ENCODE measurements at regions not wholly inside any gene's neighbourhood (a gene's known extent, or its start where the extent isn't known, plus 50 kb on each side); places are given as distances from the start of the nearest gene placed in this dataset.
A peak's percentile ranks its signal among the peaks of the same experiment; 100 is the strongest.
"Not testable (repeated sequence)": the region's sequence is repeated elsewhere in the genome, so short reads cannot be mapped to it uniquely, and the experiment has no call there.

- FAIRE-seq: no peak
Observed at GRCh38 chr9:85487872-85488271, 253.9 kb downstream of the AGTPBP1 start.

GRCh38 chr9:85484235-85484634 is 257.5 kb downstream of the AGTPBP1 start:
- FAIRE-seq: no peak

- no peak for FAIRE-seq
Observed at GRCh38 chr9:85483208-85483607, 258.5 kb downstream of the AGTPBP1 start.

GRCh38 chr9:85479305-85479704 is 262.4 kb downstream of the AGTPBP1 start:
- FAIRE-seq: no peak

- no peak for FAIRE-seq
Observed at GRCh38 chr9:85478847-85479246, 262.9 kb downstream of the AGTPBP1 start.

- not testable (repeated sequence) for FAIRE-seq
Observed at GRCh38 chr9:85474896-85475295, 266.9 kb downstream of the AGTPBP1 start.

- FAIRE-seq: no peak
Observed at GRCh38 chr9:85471791-85472190, 270.0 kb downstream of the AGTPBP1 start.

GRCh38 chr9:85469041-85469440 is 272.7 kb downstream of the AGTPBP1 start:
- no peak for FAIRE-seq

GRCh38 chr9:85466834-85467233 is 274.9 kb downstream of the AGTPBP1 start:
- no peak for FAIRE-seq

GRCh38 chr9:85458114-85458864 is 283.5 kb downstream of the AGTPBP1 start:
- not testable (repeated sequence) for FAIRE-seq

GRCh38 chr9:85453850-85454249 is 287.9 kb downstream of the AGTPBP1 start:
- no peak for FAIRE-seq

- FAIRE-seq: no peak
Observed at GRCh38 chr9:85452841-85453240, 288.9 kb downstream of the AGTPBP1 start.

- no peak for FAIRE-seq
Observed at GRCh38 chr9:85451680-85452079, 290.1 kb downstream of the AGTPBP1 start.

GRCh38 chr9:85445887-85446286 is 295.9 kb downstream of the AGTPBP1 start:
- FAIRE-seq: no peak

- no peak for FAIRE-seq
Observed at GRCh38 chr9:85444243-85444642, 297.5 kb downstream of the AGTPBP1 start.

- no peak for FAIRE-seq
Observed at GRCh38 chr9:85443190-85443598, 298.6 kb downstream of the AGTPBP1 start.

- FAIRE-seq: no peak
Observed at GRCh38 chr9:85439791-85440190, 302.0 kb downstream of the AGTPBP1 start.

GRCh38 chr9:85433956-85434355 is 307.8 kb downstream of the AGTPBP1 start:
- FAIRE-seq: not testable (repeated sequence)

- not testable (repeated sequence) for FAIRE-seq
Observed at GRCh38 chr9:85433551-85433950, 308.2 kb downstream of the AGTPBP1 start.

GRCh38 chr9:85433046-85433445 is 308.7 kb downstream of the AGTPBP1 start:
- no peak for FAIRE-seq

GRCh38 chr9:85432599-85432998 is 309.2 kb downstream of the AGTPBP1 start:
- FAIRE-seq: no peak

- peak; percentile 47 for FAIRE-seq
Observed at GRCh38 chr9:85431339-85432102, 310.2 kb downstream of the AGTPBP1 start.

- FAIRE-seq: no peak
Observed at GRCh38 chr9:85430659-85431338, 311.0 kb downstream of the AGTPBP1 start.

- no peak for FAIRE-seq
Observed at GRCh38 chr9:85428230-85428629, 313.5 kb downstream of the AGTPBP1 start.
